ENCODE measurements at regions not wholly inside any gene's neighbourhood (a gene's known extent, or its start where the extent isn't known, plus 50 kb on each side); places are given as distances from the start of the nearest gene placed in this dataset.

- peaks cover 4% of the 10 kb centered on the region for H3K36me3 Mint-ChIP-seq (ENCODE audit: low read depth)
- H3K27ac Mint-ChIP-seq, result no peak overlapping the region
- no peak overlapping the region for H3K4me3 Mint-ChIP-seq
- H3K9me3 Mint-ChIP-seq, result no peaks in the 10 kb centered on the region
- no peaks in the 10 kb centered on the region for H3K4me1 Mint-ChIP-seq
- no peak for TF ChIP-seq CTCF (IDR thresholded peaks at IDR 0.05; ENCODE audit: unreplicated experiment in 3 of 3)
- H3K27me3 Mint-ChIP-seq (ENCODE audit: low read depth), result no peaks in the 10 kb centered on the region
These were observed 93.1 kb upstream of the TIAM2 start for GRCh38 chr6:154901876-154902552.

GRCh38 chr6:154907291-154907690 is 87.8 kb upstream of the TIAM2 start:
- TF ChIP-seq CTCF (IDR thresholded peaks at IDR 0.05; ENCODE audit: unreplicated experiment in 3 of 3), result no peak
- Mint-ChIP-seq H3K4me3 (no peak overlapping the region), H3K9me3 (no peaks in the 10 kb centered on the region), H3K27me3 (ENCODE audit: low read depth) (no peaks in the 10 kb centered on the region), H3K27ac (no peak overlapping the region), H3K36me3 (ENCODE audit: low read depth) (peaks cover 11% of the 10 kb centered on the region), H3K4me1 (peaks cover 13% of the 10 kb centered on the region)

- H3K27me3 Mint-ChIP-seq (ENCODE audit: low read depth), result no peaks in the 10 kb centered on the region
- H3K36me3 Mint-ChIP-seq (ENCODE audit: low read depth), result peaks cover 11% of the 10 kb centered on the region
- peaks cover 13% of the 10 kb centered on the region for H3K4me1 Mint-ChIP-seq
- H3K27ac Mint-ChIP-seq, result no peak overlapping the region
- no peaks in the 10 kb centered on the region for H3K9me3 Mint-ChIP-seq
- no peak for TF ChIP-seq CTCF (IDR thresholded peaks at IDR 0.05; ENCODE audit: unreplicated experiment in 3 of 3)
- no peak overlapping the region for H3K4me3 Mint-ChIP-seq
These were observed 86.4 kb upstream of the TIAM2 start for GRCh38 chr6:154908723-154909122.

- Mint-ChIP-seq H3K36me3 (ENCODE audit: low read depth) (peaks cover 11% of the 10 kb centered on the region), H3K4me3 (no peak overlapping the region), H3K27me3 (ENCODE audit: low read depth) (no peaks in the 10 kb centered on the region), H3K4me1 (peaks cover 13% of the 10 kb centered on the region), H3K27ac (peak overlapping the region in 1 of 3 experiments; percentile 44), H3K9me3 (no peaks in the 10 kb centered on the region)
- TF ChIP-seq CTCF (IDR thresholded peaks at IDR 0.05; ENCODE audit: unreplicated experiment in 3 of 3), result no peak
These were observed 85.8 kb upstream of the TIAM2 start for GRCh38 chr6:154909311-154909710.

- Mint-ChIP-seq H3K27ac (peak overlapping the region in 1 of 3 experiments; percentile 44), H3K4me1 (peaks cover 13% of the 10 kb centered on the region), H3K27me3 (ENCODE audit: low read depth) (no peaks in the 10 kb centered on the region), H3K36me3 (ENCODE audit: low read depth) (peaks cover 11% of the 10 kb centered on the region), H3K4me3 (no peak overlapping the region), H3K9me3 (no peaks in the 10 kb centered on the region)
- no peak for TF ChIP-seq CTCF (IDR thresholded peaks at IDR 0.05; ENCODE audit: unreplicated experiment in 3 of 3)
These were observed 85.3 kb upstream of the TIAM2 start for GRCh38 chr6:154909821-154910220.

GRCh38 chr6:154914288-154914687 is 80.8 kb upstream of the TIAM2 start:
- TF ChIP-seq CTCF (IDR thresholded peaks at IDR 0.05; ENCODE audit: unreplicated experiment in 3 of 3), result no peak
- H3K9me3 Mint-ChIP-seq, result no peaks in the 10 kb centered on the region
- no peak overlapping the region for H3K27ac Mint-ChIP-seq
- H3K4me3 Mint-ChIP-seq, result no peak overlapping the region
- H3K4me1 Mint-ChIP-seq, result peaks cover 9% of the 10 kb centered on the region
- no peaks in the 10 kb centered on the region for H3K27me3 Mint-ChIP-seq (ENCODE audit: low read depth)
- peaks cover 3% of the 10 kb centered on the region for H3K36me3 Mint-ChIP-seq (ENCODE audit: low read depth)

All from nephron (organoid).